GM04504 (cell line): ENCODE measurements at regions not wholly inside any gene's neighbourhood (a gene's known extent, or its start where the extent isn't known, plus 50 kb on each side); places are given as distances from the start of the nearest gene placed in this dataset.

Source experiments
- DNase-seq: peaks from one replicate; pipeline ENCODE4 v3.0.0-alpha.2; 2012; ENCODE audit warnings: low read depth

GRCh38 chr6:137758661-137759060 lies 108.4 kb upstream of the TNFAIP3 start:
- DNase-seq = no peak

GRCh38 chr6:137759624-137760023 lies 107.4 kb upstream of the TNFAIP3 start:
- no peak for DNase-seq

GRCh38 chr6:137761072-137761471 lies 106.0 kb upstream of the TNFAIP3 start:
- no peak for DNase-seq

GRCh38 chr6:137761487-137761886 lies 105.6 kb upstream of the TNFAIP3 start:
- DNase-seq = no peak

- DNase-seq = no peak
Observed at GRCh38 chr6:137762168-137763090, 104.6 kb upstream of the TNFAIP3 start.

- DNase-seq = no peak
Observed at GRCh38 chr6:137763436-137763835, 103.6 kb upstream of the TNFAIP3 start.

GRCh38 chr6:137763886-137764285 lies 103.2 kb upstream of the TNFAIP3 start:
- no peak for DNase-seq

GRCh38 chr6:137764464-137764863 lies 102.6 kb upstream of the TNFAIP3 start:
- peak; percentile 69 for DNase-seq

GRCh38 chr6:137765059-137765458 lies 102.0 kb upstream of the TNFAIP3 start:
- DNase-seq = no peak

- DNase-seq = no peak
Observed at GRCh38 chr6:137766596-137767370, 100.3 kb upstream of the TNFAIP3 start.

GRCh38 chr6:137767465-137767864 lies 99.6 kb upstream of the TNFAIP3 start:
- DNase-seq = no peak

- no peak for DNase-seq
Observed at GRCh38 chr6:137767911-137768690, 99.0 kb upstream of the TNFAIP3 start.

- no peak for DNase-seq
Observed at GRCh38 chr6:137768935-137769334, 98.1 kb upstream of the TNFAIP3 start.

GRCh38 chr6:137769797-137770362 lies 97.2 kb upstream of the TNFAIP3 start:
- DNase-seq = no peak

GRCh38 chr6:137772541-137773250 lies 94.4 kb upstream of the TNFAIP3 start:
- DNase-seq = no peak

GRCh38 chr6:137775227-137775626 lies 91.8 kb upstream of the TNFAIP3 start:
- DNase-seq = no peak

- DNase-seq = no peak
Observed at GRCh38 chr6:137775720-137776119, 91.3 kb upstream of the TNFAIP3 start.

- DNase-seq = no peak
Observed at GRCh38 chr6:137776256-137776655, 90.8 kb upstream of the TNFAIP3 start.

- no peak for DNase-seq
Observed at GRCh38 chr6:137776786-137777686, 90.0 kb upstream of the TNFAIP3 start.

GRCh38 chr6:137777687-137778075 lies 89.4 kb upstream of the TNFAIP3 start:
- DNase-seq = no peak
